MM.1S (cell line): ENCODE measurements at regions not wholly inside any gene's neighbourhood (a gene's known extent, or its start where the extent isn't known, plus 50 kb on each side); places are given as distances from the start of the nearest gene placed in this dataset.

Experiments used
- DNase-seq: peaks from one replicate; pipeline ENCODE4 v3.0.0-alpha.2; 2015
- H2AFZ ChIP-seq: fragments of 300-600 bp; sonication (generic); 2 replicates; pipeline ENCODE4 v1.6.0; 2016; ENCODE audit warnings: antibody characterized with exemption, low read length
- H3F3A ChIP-seq: fragments of 300-600 bp; sonication (generic); 2 replicates; pipeline ENCODE4 v1.6.1; 2016; ENCODE audit warnings: mild to moderate bottlenecking, antibody characterized with exemption, low read length, moderate library complexity, mixed read lengths; ENCODE audit not compliant: insufficient read depth
- H3K27ac ChIP-seq: fragments of 300-600 bp; sonication (generic); 2 replicates; pipeline ENCODE4 v1.5.1; 2016; ENCODE audit warnings: mild to moderate bottlenecking, low read length
- H3K27me3 ChIP-seq: fragments of 300-600 bp; sonication (generic); replicated peaks from 2 replicates; pipeline ENCODE4 v1.6.0; 2016; ENCODE audit warnings: low read length; ENCODE audit not compliant: insufficient read depth
- H3K36me3 ChIP-seq: fragments of 300-600 bp; sonication (generic); replicated peaks from 2 replicates; pipeline ENCODE4 v1.6.1; 2016; ENCODE audit warnings: mild to moderate bottlenecking, low read length, mixed read lengths; ENCODE audit not compliant: insufficient read depth
- H3K4me1 ChIP-seq: fragments of 300-600 bp; sonication (generic); 2 replicates; pipeline ENCODE4 v1.6.1; 2016; ENCODE audit warnings: low read length, mixed read lengths
- H3K4me2 ChIP-seq: fragments of 300-600 bp; sonication (generic); 2 replicates; pipeline ENCODE4 v1.6.0; 2016; ENCODE audit warnings: low read depth, low read length
- H3K4me3 ChIP-seq: fragments of 300-600 bp; sonication (generic); 2 replicates; pipeline ENCODE4 v1.5.1; 2016; ENCODE audit warnings: low read length, mixed read lengths
- H3K79me2 ChIP-seq: fragments of 300-600 bp; sonication (generic); 2 replicates; pipeline ENCODE4 v1.6.1; 2016; ENCODE audit warnings: mixed run types, low read length, mixed read lengths
- H3K9ac ChIP-seq: fragments of 300-600 bp; sonication (generic); 2 replicates; pipeline ENCODE4 v1.6.1; 2016; ENCODE audit warnings: low read length, mixed read lengths
- H3K9me2 ChIP-seq: fragments of 300-600 bp; sonication (generic); replicated peaks from 2 replicates; pipeline ENCODE4 v1.6.1; 2016; ENCODE audit warnings: mild to moderate bottlenecking, low read length, mixed read lengths; ENCODE audit not compliant: insufficient read depth
- H3K9me3 ChIP-seq: fragments of 300-600 bp; sonication (generic); replicated peaks from 2 replicates; pipeline ENCODE4 v1.6.1; 2016; ENCODE audit warnings: mild to moderate bottlenecking, low read length, mixed read lengths; ENCODE audit not compliant: insufficient read depth
- H4K20me1 ChIP-seq: fragments of 300-600 bp; sonication (generic); 2 replicates; pipeline ENCODE4 v1.6.1; 2016; ENCODE audit warnings: mild to moderate bottlenecking, low read length, moderate library complexity, mixed read lengths; ENCODE audit not compliant: insufficient read depth
- EZH2 ChIP-seq: fragments of 300-600 bp; sonication (generic); optimal IDR thresholded peaks from 2 replicates; pipeline ENCODE3; 2017; ENCODE audit warnings: low read depth, mild to moderate bottlenecking, antibody characterized with exemption, low read length, mixed read lengths
- EZH2phosphoT487 ChIP-seq: fragments of 300-600 bp; sonication (generic); IDR thresholded peaks from 2 replicates; pipeline ENCODE4 v1.6.1; 2018; ENCODE audit warnings: antibody characterized with exemption, low read length
- TF ChIP-seq, protein P1 (sequence below): fragments of 300-600 bp; sonication (generic); IDR thresholded peaks from 2 replicates; pipeline ENCODE4 v1.5.1; 2016; ENCODE audit warnings: antibody characterized with exemption, low read length, mixed read lengths

DNA sequence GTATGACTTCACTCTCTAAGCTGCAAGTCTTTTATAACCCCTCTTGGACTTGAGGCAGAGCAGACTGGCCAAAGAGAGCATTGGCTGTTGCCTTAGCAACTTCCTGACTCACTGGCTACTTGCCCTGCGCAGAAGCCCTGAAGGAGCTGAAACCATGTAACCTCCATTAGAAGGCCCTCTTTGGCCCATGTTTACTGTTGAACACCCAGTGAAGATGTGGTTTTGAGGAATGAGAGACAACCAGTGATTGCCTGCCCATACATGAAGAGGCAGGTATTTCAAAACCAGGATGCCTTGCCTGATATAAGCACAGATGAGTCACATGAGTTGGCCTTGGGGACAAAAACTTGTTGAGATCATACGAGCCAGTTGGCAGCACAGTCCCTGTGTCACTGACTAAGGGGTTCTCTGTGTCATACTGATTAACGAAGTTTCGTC is 182.5 kb downstream of the EDN1 start:
- no peak for DNase-seq
- no peaks in the 10 kb centered on the region for H3K4me1 ChIP-seq
- no peak overlapping the region for H3K9ac ChIP-seq
- no peak overlapping the region for H2AFZ ChIP-seq
- TF ChIP-seq, protein P1, sequence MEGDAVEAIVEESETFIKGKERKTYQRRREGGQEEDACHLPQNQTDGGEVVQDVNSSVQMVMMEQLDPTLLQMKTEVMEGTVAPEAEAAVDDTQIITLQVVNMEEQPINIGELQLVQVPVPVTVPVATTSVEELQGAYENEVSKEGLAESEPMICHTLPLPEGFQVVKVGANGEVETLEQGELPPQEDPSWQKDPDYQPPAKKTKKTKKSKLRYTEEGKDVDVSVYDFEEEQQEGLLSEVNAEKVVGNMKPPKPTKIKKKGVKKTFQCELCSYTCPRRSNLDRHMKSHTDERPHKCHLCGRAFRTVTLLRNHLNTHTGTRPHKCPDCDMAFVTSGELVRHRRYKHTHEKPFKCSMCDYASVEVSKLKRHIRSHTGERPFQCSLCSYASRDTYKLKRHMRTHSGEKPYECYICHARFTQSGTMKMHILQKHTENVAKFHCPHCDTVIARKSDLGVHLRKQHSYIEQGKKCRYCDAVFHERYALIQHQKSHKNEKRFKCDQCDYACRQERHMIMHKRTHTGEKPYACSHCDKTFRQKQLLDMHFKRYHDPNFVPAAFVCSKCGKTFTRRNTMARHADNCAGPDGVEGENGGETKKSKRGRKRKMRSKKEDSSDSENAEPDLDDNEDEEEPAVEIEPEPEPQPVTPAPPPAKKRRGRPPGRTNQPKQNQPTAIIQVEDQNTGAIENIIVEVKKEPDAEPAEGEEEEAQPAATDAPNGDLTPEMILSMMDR, result no peak
- TF ChIP-seq EZH2 (no peak), EZH2phosphoT487 (no peak)
- H3K4me3 ChIP-seq, result no peak overlapping the region
- no peak overlapping the region for H3K4me2 ChIP-seq
- H3F3A ChIP-seq, result no peaks in the 10 kb centered on the region
- no peaks in the 10 kb centered on the region for H3K9me3 ChIP-seq
- H3K79me2 ChIP-seq, result no peaks in the 10 kb centered on the region
- H3K9me2 ChIP-seq, result no peaks in the 10 kb centered on the region
- no peaks in the 10 kb centered on the region for H3K27me3 ChIP-seq
- no peak overlapping the region for H3K27ac ChIP-seq
- no peaks in the 10 kb centered on the region for H4K20me1 ChIP-seq
- H3K36me3 ChIP-seq, result no peaks in the 10 kb centered on the region

DNA sequence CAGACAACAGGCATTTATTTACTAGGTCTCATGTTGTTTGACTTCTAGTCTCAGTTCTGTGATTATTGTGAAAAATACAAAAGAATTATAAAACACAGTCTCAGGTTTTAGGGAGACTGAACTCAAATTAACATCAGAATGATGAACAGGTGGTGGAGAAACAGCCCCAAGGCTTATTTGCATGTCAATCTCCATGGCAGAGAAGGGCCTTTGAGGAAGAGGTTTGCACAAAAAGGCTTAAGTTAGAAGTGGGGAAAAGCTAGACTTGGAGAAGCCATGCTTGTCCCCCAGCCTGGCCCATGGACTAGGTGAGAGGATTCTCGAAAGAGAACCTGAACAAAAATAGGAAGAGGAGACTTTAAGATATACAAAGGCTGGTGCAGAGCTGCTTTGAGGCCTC is 183.3 kb downstream of the EDN1 start:
- Histone ChIP-seq H3K27me3 (no peaks in the 10 kb centered on the region), H3K27ac (no peak overlapping the region), H3K9ac (no peak overlapping the region), H2AFZ (no peak overlapping the region), H3F3A (no peaks in the 10 kb centered on the region), H3K4me1 (no peaks in the 10 kb centered on the region), H3K9me3 (no peaks in the 10 kb centered on the region), H3K9me2 (no peaks in the 10 kb centered on the region), H4K20me1 (no peaks in the 10 kb centered on the region), H3K4me3 (no peak overlapping the region), H3K4me2 (no peak overlapping the region), H3K36me3 (no peaks in the 10 kb centered on the region), H3K79me2 (no peaks in the 10 kb centered on the region)
- no peak for TF ChIP-seq EZH2
- no peak for TF ChIP-seq EZH2phosphoT487
- TF ChIP-seq, protein P1, result no peak
- no peak for DNase-seq

DNA sequence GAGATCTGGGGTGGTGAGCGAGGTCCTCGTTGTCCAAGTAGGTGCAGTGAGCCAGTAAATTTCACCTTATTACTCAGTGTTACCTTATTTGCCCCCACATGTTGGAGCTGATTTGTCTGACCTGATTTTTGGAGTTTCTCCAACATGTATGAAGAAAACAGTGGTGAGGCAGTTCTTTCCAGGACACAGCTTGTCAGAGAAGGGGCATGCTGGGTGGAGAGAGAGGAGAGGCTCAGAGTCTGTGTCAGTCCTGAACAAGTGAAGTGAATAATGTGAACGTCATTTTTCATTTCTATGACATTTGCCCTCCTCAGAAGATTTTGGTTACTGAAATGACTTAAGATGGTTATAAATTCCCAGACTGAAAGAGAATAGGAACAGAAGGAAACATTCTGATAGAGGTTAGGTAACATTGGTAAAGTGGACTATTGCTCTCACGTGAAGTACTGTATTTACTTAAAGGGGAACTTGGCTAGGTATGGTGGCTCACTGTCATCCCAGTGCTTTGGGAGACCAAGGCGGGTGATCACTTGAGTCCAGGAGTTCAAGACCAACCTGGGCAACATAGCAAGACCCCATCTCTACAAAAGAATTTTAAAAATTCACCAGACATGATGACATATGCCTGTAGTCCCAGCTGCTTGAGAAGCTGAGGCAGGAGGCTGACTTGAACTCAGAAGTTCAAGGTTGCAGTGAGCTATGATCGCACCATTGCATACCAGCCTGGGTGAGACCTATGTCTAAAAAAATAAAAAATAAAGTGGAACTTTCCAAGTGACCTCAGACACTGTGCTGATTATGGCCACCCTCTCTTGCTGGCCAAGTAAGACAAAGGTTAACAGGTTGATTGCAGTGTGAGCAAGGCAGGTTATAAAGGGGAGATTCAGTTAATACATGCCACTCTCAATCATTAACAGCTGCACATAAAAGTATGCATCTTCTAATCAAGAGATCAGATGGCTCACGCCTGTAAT is 184.3 kb downstream of the EDN1 start:
- Histone ChIP-seq H3K36me3 (no peaks in the 10 kb centered on the region), H4K20me1 (no peaks in the 10 kb centered on the region), H3K27me3 (no peaks in the 10 kb centered on the region), H3F3A (no peaks in the 10 kb centered on the region), H3K9me3 (no peaks in the 10 kb centered on the region), H3K27ac (no peak overlapping the region), H3K4me2 (no peak overlapping the region), H3K4me1 (no peaks in the 10 kb centered on the region), H3K9me2 (no peaks in the 10 kb centered on the region), H3K4me3 (no peak overlapping the region), H2AFZ (no peak overlapping the region), H3K9ac (no peak overlapping the region), H3K79me2 (no peaks in the 10 kb centered on the region)
- no peak for DNase-seq
- no peak for TF ChIP-seq EZH2
- TF ChIP-seq, protein P1, result no peak
- TF ChIP-seq EZH2phosphoT487, result no peak
